GM23338 (cell line): ENCODE measurements at regions not wholly inside any gene's neighbourhood (a gene's known extent, or its start where the extent isn't known, plus 50 kb on each side); places are given as distances from the start of the nearest gene placed in this dataset.
"Not testable (repeated sequence)": the region's sequence is repeated elsewhere in the genome, so short reads cannot be mapped to it uniquely, and the experiment has no call there.

Source experiments
- ATAC-seq: fragments of 200-7000 bp; cut with Tn5 transposase; 3 replicates; pipeline ENCODE4 v1.9.1; 2020
- DNase-seq: peaks from one replicate; pipeline ENCODE4 v3.0.0-alpha.2; 2015; ENCODE audit warnings: low spot score
- H2AFZ ChIP-seq: fragments of 200-600 bp; sonication (generic); 2 replicates; pipeline ENCODE4 v1.8.0; 2016; ENCODE audit warnings: antibody characterized with exemption, mild to moderate bottlenecking, moderate library complexity
- H3F3A ChIP-seq: fragments of 200-600 bp; sonication (generic); replicated peaks from 2 replicates; pipeline ENCODE4 v1.8.0; 2017; ENCODE audit warnings: antibody characterized with exemption, mixed run types, low read depth
- H3K27ac ChIP-seq: fragments of 200-600 bp; sonication (generic); 2 replicates; pipeline ENCODE4 v1.6.1; 2016; ENCODE audit warnings: low read depth
- H3K27me3 ChIP-seq: fragments of 200-600 bp; sonication (generic); 2 replicates; pipeline ENCODE4 v1.8.0; 2016; ENCODE audit warnings: mild to moderate bottlenecking, mixed run types, moderate library complexity; ENCODE audit not compliant: insufficient read depth
- H3K36me3 ChIP-seq: fragments of 200-600 bp; sonication (generic); 2 replicates; pipeline ENCODE4 v1.8.0; 2016; ENCODE audit warnings: mild to moderate bottlenecking; ENCODE audit not compliant: insufficient read depth
- H3K4me1 ChIP-seq: fragments of 200-600 bp; sonication (generic); 2 replicates; pipeline ENCODE4 v1.8.0; 2016; ENCODE audit warnings: mild to moderate bottlenecking, moderate library complexity; ENCODE audit not compliant: insufficient read depth
- H3K4me2 ChIP-seq: fragments of 200-600 bp; sonication (generic); 2 replicates; pipeline ENCODE4 v1.7.1; 2017; ENCODE audit warnings: mixed run types
- H3K4me3 ChIP-seq: fragments of 200-600 bp; sonication (generic); 2 replicates; pipeline ENCODE4 v1.6.1; 2016; ENCODE audit warnings: mixed run types
- H3K79me2 ChIP-seq: fragments of 200-600 bp; sonication (generic); replicated peaks from 2 replicates; pipeline ENCODE4 v1.8.0; 2017; ENCODE audit warnings: mild to moderate bottlenecking; ENCODE audit not compliant: insufficient read depth
- H3K9me2 ChIP-seq: fragments of 200-600 bp; sonication (generic); 2 replicates; pipeline ENCODE4 v1.8.0; 2017; ENCODE audit not compliant: insufficient read depth
- H4K20me1 ChIP-seq: fragments of 200-600 bp; sonication (generic); replicated peaks from 2 replicates; pipeline ENCODE4 v1.8.0; 2017; ENCODE audit warnings: mild to moderate bottlenecking; ENCODE audit not compliant: insufficient read depth
- H3K27ac Mint-ChIP-seq: 2 replicates; pipeline ENCODE4 v1.8.0; 2020; ENCODE audit warnings: inconsistent platforms, mild to moderate bottlenecking, moderate library complexity, mixed read lengths
- H3K27me3 Mint-ChIP-seq: 3 replicates; pipeline ENCODE4 v1.8.0; 2022; ENCODE audit warnings: low read depth, mild to moderate bottlenecking, moderate library complexity, mixed read lengths, inconsistent platforms; ENCODE audit not compliant: insufficient read depth, poor library complexity
- H3K36me3 Mint-ChIP-seq: 3 replicates; pipeline ENCODE4 v1.8.0; 2021; ENCODE audit warnings: low read depth, mild to moderate bottlenecking, inconsistent platforms, moderate library complexity, mixed read lengths
- H3K4me1 Mint-ChIP-seq: 3 replicates; pipeline ENCODE4 v1.8.0; 2020; ENCODE audit warnings: mild to moderate bottlenecking, inconsistent platforms, mixed read lengths
- H3K4me3 Mint-ChIP-seq: 3 replicates; pipeline ENCODE4 v1.8.0; 2021; ENCODE audit warnings: moderate library complexity, mild to moderate bottlenecking, inconsistent platforms, mixed read lengths
- H3K9me3 Mint-ChIP-seq: 3 replicates; pipeline ENCODE4 v1.8.0; 2020; ENCODE audit warnings: moderate library complexity, mild to moderate bottlenecking, inconsistent platforms, mixed read lengths

DNA sequence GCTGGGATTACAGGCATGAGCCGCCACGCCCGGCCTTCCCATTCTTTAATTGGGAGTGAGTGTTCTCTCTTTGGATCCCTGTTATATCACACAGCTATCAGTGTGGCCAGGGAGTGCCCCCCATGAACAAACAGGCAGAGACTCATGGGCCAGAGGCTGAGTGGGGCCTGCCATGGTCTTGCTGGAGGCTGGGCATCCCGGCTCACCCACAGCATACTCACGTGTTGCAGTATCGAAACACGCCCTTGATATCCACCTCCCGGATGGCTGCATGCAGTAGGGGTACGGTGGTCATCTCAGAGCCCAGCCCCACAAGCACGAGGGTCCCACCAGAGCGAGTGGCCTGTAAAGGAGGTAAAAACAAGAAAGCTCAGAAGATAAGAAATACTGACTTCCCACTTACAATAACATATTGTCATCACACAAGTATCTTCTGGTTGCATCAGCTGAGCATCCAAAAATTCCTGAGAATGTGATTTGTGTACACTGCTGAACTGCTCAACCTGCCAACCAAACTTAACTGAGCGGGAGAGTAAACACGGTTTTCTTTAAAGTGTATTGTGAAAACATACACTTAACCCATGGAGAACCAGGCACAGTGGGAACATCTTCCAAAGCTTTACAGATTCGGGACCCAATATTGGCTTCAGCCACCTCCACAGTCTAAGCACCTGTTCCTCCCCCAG, 92.0 kb downstream of the TRIM69 start:
- not testable (repeated sequence) for ATAC-seq, H3K27me3 Mint-ChIP-seq, H3F3A ChIP-seq, H3K79me2 ChIP-seq, H2AFZ ChIP-seq, DNase-seq, H3K4me2 ChIP-seq, H4K20me1 ChIP-seq, H3K36me3 ChIP-seq, H3K4me3 ChIP-seq, H3K4me3 Mint-ChIP-seq, H3K27ac Mint-ChIP-seq, H3K4me1 ChIP-seq, H3K4me1 Mint-ChIP-seq, H3K36me3 Mint-ChIP-seq, H3K27me3 ChIP-seq, H3K27ac ChIP-seq, H3K9me3 Mint-ChIP-seq, H3K9me2 ChIP-seq

GRCh38 chr15:44829150-44829549, 92.8 kb downstream of the TRIM69 start:
- H3K27me3 Mint-ChIP-seq, H3K4me1 Mint-ChIP-seq, H4K20me1 ChIP-seq, H3K4me3 ChIP-seq, H3K4me2 ChIP-seq, H3K4me3 Mint-ChIP-seq, H3K36me3 ChIP-seq, H3K79me2 ChIP-seq, DNase-seq, H3K4me1 ChIP-seq, H3K27me3 ChIP-seq, H2AFZ ChIP-seq, H3K9me2 ChIP-seq, H3K9me3 Mint-ChIP-seq, H3K27ac ChIP-seq, H3K36me3 Mint-ChIP-seq, H3K27ac Mint-ChIP-seq, H3F3A ChIP-seq, ATAC-seq: not testable (repeated sequence)

- not testable (repeated sequence) for H2AFZ ChIP-seq, H3K9me3 Mint-ChIP-seq, H3K4me3 ChIP-seq, H3K4me1 ChIP-seq, H3K36me3 ChIP-seq, H3K4me1 Mint-ChIP-seq, DNase-seq, ATAC-seq, H3K36me3 Mint-ChIP-seq, H3K27me3 Mint-ChIP-seq, H3K4me2 ChIP-seq, H3K4me3 Mint-ChIP-seq, H4K20me1 ChIP-seq, H3K27ac Mint-ChIP-seq, H3K27me3 ChIP-seq, H3F3A ChIP-seq, H3K79me2 ChIP-seq, H3K27ac ChIP-seq, H3K9me2 ChIP-seq
These were observed 94.5 kb downstream of the TRIM69 start for GRCh38 chr15:44830692-44831408.

DNA sequence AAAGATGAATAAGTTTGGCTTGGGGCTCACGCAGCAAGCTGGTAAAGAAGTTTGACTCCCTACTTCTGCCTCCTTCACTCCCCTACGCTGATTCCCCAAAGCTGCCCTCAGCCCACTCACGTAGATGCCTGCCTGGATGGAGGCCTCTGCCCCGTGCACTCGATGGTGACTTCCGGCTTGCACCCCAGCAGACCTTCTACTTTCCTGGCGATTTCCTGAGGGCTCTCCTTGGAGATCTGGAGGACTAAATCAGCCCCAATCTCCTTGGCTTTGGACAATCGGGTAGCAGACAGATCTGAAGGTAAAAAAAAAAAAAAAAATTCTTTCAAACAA, 95.0 kb downstream of the TRIM69 start:
- not testable (repeated sequence) for H3K27ac ChIP-seq, H3K9me3 Mint-ChIP-seq, H3K36me3 ChIP-seq, H2AFZ ChIP-seq, DNase-seq, ATAC-seq, H3K4me3 Mint-ChIP-seq, H3K27me3 ChIP-seq, H3K27ac Mint-ChIP-seq, H3K79me2 ChIP-seq, H3K27me3 Mint-ChIP-seq, H3F3A ChIP-seq, H3K4me1 Mint-ChIP-seq, H3K9me2 ChIP-seq, H3K36me3 Mint-ChIP-seq, H4K20me1 ChIP-seq, H3K4me1 ChIP-seq, H3K4me2 ChIP-seq, H3K4me3 ChIP-seq

DNA sequence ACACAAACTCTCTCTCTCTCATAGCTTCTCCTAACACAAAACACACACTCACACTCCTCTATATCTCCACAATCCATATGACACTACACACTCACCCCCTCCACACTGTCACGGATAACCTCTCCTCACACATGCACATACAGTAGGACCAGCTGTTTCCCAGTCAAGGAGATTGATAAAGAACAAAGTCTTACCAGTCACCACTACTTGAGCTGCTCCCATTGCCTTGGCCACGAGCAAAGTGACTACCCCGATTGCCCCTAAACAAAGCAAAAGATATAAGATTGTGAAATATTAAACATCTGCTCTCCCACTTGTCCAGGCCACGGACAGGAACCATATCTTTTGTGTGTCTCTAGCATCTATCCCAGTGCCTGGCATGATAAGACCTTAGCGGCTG, 95.8 kb downstream of the TRIM69 start:
- H3K27ac ChIP-seq, H3K27ac Mint-ChIP-seq, H2AFZ ChIP-seq, H3K4me1 ChIP-seq, H3F3A ChIP-seq, H3K4me3 ChIP-seq, H3K9me2 ChIP-seq, H3K36me3 ChIP-seq, DNase-seq, H3K4me1 Mint-ChIP-seq, H3K4me3 Mint-ChIP-seq, H3K36me3 Mint-ChIP-seq, H3K9me3 Mint-ChIP-seq, H3K27me3 Mint-ChIP-seq, H3K79me2 ChIP-seq, H3K4me2 ChIP-seq, H3K27me3 ChIP-seq, H4K20me1 ChIP-seq, ATAC-seq: not testable (repeated sequence)

- not testable (repeated sequence) for H3K9me3 Mint-ChIP-seq, H3K4me3 Mint-ChIP-seq, H3K36me3 ChIP-seq, H3K79me2 ChIP-seq, H3K27ac Mint-ChIP-seq, H3K4me1 Mint-ChIP-seq, H3K4me2 ChIP-seq, H3K4me1 ChIP-seq, H3K27ac ChIP-seq, ATAC-seq, H3K27me3 Mint-ChIP-seq, H3K9me2 ChIP-seq, H3K4me3 ChIP-seq, H4K20me1 ChIP-seq, H3F3A ChIP-seq, H3K27me3 ChIP-seq, DNase-seq, H2AFZ ChIP-seq, H3K36me3 Mint-ChIP-seq
These were observed 96.8 kb downstream of the TRIM69 start for GRCh38 chr15:44833081-44833480.

DNA sequence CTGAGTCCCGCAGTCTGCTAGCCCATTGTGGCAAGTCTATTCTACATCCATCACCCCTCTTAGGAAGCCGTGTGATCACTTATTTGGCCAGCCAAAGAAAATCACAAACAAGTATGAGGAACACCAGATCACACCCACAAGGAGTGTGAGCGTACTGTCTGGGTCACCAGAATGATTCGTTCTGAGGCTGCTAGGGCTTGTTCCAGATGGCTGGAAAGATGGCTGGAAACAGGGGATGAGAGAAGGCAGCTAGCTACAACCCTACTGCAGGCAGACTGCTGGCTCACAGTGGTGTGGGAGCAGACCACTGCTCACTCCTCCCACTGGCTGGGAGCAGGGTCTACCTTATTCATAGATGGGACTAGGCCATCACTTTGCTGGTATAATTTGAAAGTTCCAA, 97.4 kb downstream of the TRIM69 start:
- not testable (repeated sequence) for H3K4me3 ChIP-seq, H3K27ac ChIP-seq, H3K79me2 ChIP-seq, H3K27me3 ChIP-seq, H3K36me3 Mint-ChIP-seq, H3K4me1 ChIP-seq, H3K9me2 ChIP-seq, H3K4me3 Mint-ChIP-seq, H2AFZ ChIP-seq, H3K9me3 Mint-ChIP-seq, H4K20me1 ChIP-seq, H3F3A ChIP-seq, ATAC-seq, H3K4me2 ChIP-seq, DNase-seq, H3K27ac Mint-ChIP-seq, H3K4me1 Mint-ChIP-seq, H3K36me3 ChIP-seq, H3K27me3 Mint-ChIP-seq
